ENCODE measurements at regions not wholly inside any gene's neighbourhood (a gene's known extent, or its start where the extent isn't known, plus 50 kb on each side); places are given as distances from the start of the nearest gene placed in this dataset.

GRCh38 chr7:110105840-110106239, 985.1 kb upstream of the LRRN3 start:
- no peak for TF ChIP-seq CTCF (IDR thresholded peaks at IDR 0.05; ENCODE audit: low read depth, low read length, poor library complexity, severe bottlenecking)
- TF ChIP-seq EZH2phosphoT487 (IDR thresholded peaks at IDR 0.05; ENCODE audit: borderline replicate concordance, low read length), result no peak
